Neural progenitor cell (in vitro differentiated cells): ENCODE measurements at regions not wholly inside any gene's neighbourhood (a gene's known extent, or its start where the extent isn't known, plus 50 kb on each side); places are given as distances from the start of the nearest gene placed in this dataset.

Experiments
- CTCF ChIP-seq: fragments of 200-600 bp; sonication (generic); IDR thresholded peaks from 2 replicates; pipeline ENCODE4 v1.5.1; 2017; ENCODE audit warnings: antibody characterized with exemption, mild to moderate bottlenecking
- EZH2phosphoT487 ChIP-seq: fragments of 200-600 bp; sonication (generic); IDR thresholded peaks from 2 replicates; pipeline ENCODE4 v1.6.1; 2017; ENCODE audit warnings: antibody characterized with exemption

GRCh38 chr14:53836551-53836950 lies 120.1 kb downstream of the BMP4 start:
- TF ChIP-seq EZH2phosphoT487 (no peak), CTCF (no peak)
